GM20000 (cell line): ENCODE measurements at regions not wholly inside any gene's neighbourhood (a gene's known extent, or its start where the extent isn't known, plus 50 kb on each side); places are given as distances from the start of the nearest gene placed in this dataset.

Source experiments
- DNase-seq: peaks from one replicate; pipeline ENCODE4 v3.0.0; 2012; ENCODE audit warnings: low spot score
- CTCF ChIP-seq: IDR thresholded peaks from 2 replicates; pipeline ENCODE4 v1.5.1; 2012; ENCODE audit warnings: mild to moderate bottlenecking, control low read depth; ENCODE audit errors: extremely low read depth, missing control alignments

- no peak for TF ChIP-seq CTCF
- DNase-seq, result no peak
Observed at GRCh38 chr11:95522874-95523273, 266.7 kb downstream of the FAM76B start.

GRCh38 chr11:95521862-95522261 lies 267.7 kb downstream of the FAM76B start:
- no peak for DNase-seq
- no peak for TF ChIP-seq CTCF

GRCh38 chr11:95521133-95521542 lies 268.4 kb downstream of the FAM76B start:
- DNase-seq, result no peak
- TF ChIP-seq CTCF, result no peak

GRCh38 chr11:95520369-95521132 lies 269.0 kb downstream of the FAM76B start:
- no peak for TF ChIP-seq CTCF
- DNase-seq, result no peak

GRCh38 chr11:95519912-95520311 lies 269.7 kb downstream of the FAM76B start:
- no peak for DNase-seq
- no peak for TF ChIP-seq CTCF

GRCh38 chr11:95517453-95517852 lies 272.1 kb downstream of the FAM76B start:
- no peak for DNase-seq
- no peak for TF ChIP-seq CTCF

GRCh38 chr11:95516786-95517185 lies 272.8 kb downstream of the FAM76B start:
- no peak for DNase-seq
- no peak for TF ChIP-seq CTCF
